GM13977 (cell line): ENCODE measurements at regions not wholly inside any gene's neighbourhood (a gene's known extent, or its start where the extent isn't known, plus 50 kb on each side); places are given as distances from the start of the nearest gene placed in this dataset.
A peak's percentile ranks its signal among the peaks of the same experiment; 100 is the strongest.

ENCODE experiments used
- DNase-seq: peaks from one replicate; pipeline ENCODE4 v3.0.0; 2012; ENCODE audit warnings: low spot score
- CTCF ChIP-seq: IDR thresholded peaks from 2 replicates; pipeline ENCODE4 v1.5.1; 2012; ENCODE audit warnings: mild to moderate bottlenecking, control low read depth; ENCODE audit not compliant: insufficient read depth; ENCODE audit errors: extremely low read depth, missing control alignments
- in situ Hi-C: fragments of 300-500 bp; cut with MboI; formaldehyde crosslinking; loops from one replicate; pipeline ENCODE4 v1.12.0; 2022; ENCODE audit warnings: low sequenced_read_pairs, low pct_unique_long_range_greater_than_20kb, mixed read lengths, inconsistent platforms; ENCODE audit not compliant: unreplicated experiment

- no peak for TF ChIP-seq CTCF
- DNase-seq: no peak
- in situ Hi-C loops: no loop called here
Observed at GRCh38 chr4:175051974-175052373, 133.8 kb downstream of the ADAM29 start.

- in situ Hi-C loops: no loop called here
- no peak for DNase-seq
- TF ChIP-seq CTCF: peak; percentile 52
Observed at GRCh38 chr4:175054980-175055379, 136.8 kb downstream of the ADAM29 start.

- in situ Hi-C loops: no loop called here
- DNase-seq: no peak
- TF ChIP-seq CTCF: no peak
Observed at GRCh38 chr4:175062183-175062592, 144.0 kb downstream of the ADAM29 start.

- in situ Hi-C loops: no loop called here
- no peak for TF ChIP-seq CTCF
- DNase-seq: no peak
Observed at GRCh38 chr4:175065228-175065627, 147.1 kb downstream of the ADAM29 start.

GRCh38 chr4:175066923-175067627 is 148.9 kb downstream of the ADAM29 start:
- in situ Hi-C loops: no loop called here
- no peak for DNase-seq
- no peak for TF ChIP-seq CTCF

GRCh38 chr4:175068266-175068665 is 150.1 kb downstream of the ADAM29 start:
- in situ Hi-C loops: no loop called here
- no peak for TF ChIP-seq CTCF
- DNase-seq: no peak
